Endothelial cell of umbilical vein (primary cell): ENCODE measurements at regions not wholly inside any gene's neighbourhood (a gene's known extent, or its start where the extent isn't known, plus 50 kb on each side); places are given as distances from the start of the nearest gene placed in this dataset.

Source experiments
- BruUV-seq: library from RNA; stranded (reverse); fragments of 400-500 nt; replicated peaks from 2 replicates; lab custom pipeline; 2021; lab: Mats Ljungman, UMichigan
- CTCF ChIA-PET: fragments of 300-600, 350-600 bp; sonication (Branson Sonifier 250); formaldehyde crosslinking; loops from one replicate; lab custom pipeline; 2021; ENCODE audit warnings: antibody characterized with exemption, inconsistent platforms; lab: Charles Lee
- POLR2A ChIA-PET: fragments of 300-600, 350-600 bp; sonication (Branson Sonifier 250); formaldehyde crosslinking; loops from one replicate; lab custom pipeline; 2021; ENCODE audit warnings: antibody characterized with exemption, inconsistent platforms; lab: Charles Lee
- DNase-seq: peaks from one replicate; pipeline ENCODE4 v3.0.0-alpha.2; 2011; ENCODE audit warnings: low read depth, low spot score
- FAIRE-seq: peaks from 2 replicates; lab custom pipeline; 2011; peaks lifted over from hg19 to GRCh38; lab: Jason Lieb, UNC
- H2AFZ ChIP-seq: 2 replicates; pipeline ENCODE4 v1.6.0; 2012; ENCODE audit warnings: low read depth, low read length, control low read depth, inconsistent platforms
- H3K27ac ChIP-seq: 2 replicates; pipeline ENCODE4 v1.5.1; 2011; ENCODE audit warnings: low read depth, mild to moderate bottlenecking, control low read depth, low read length, moderate library complexity; ENCODE audit not compliant: insufficient read depth
- H3K27me3 ChIP-seq, 2 experiments: 2 replicates each; pipeline versions ENCODE4 v1.6.0 to v1.6.1; 2011; ENCODE audit warnings: low read length in 2 of 2, mixed read lengths in 1 of 2; ENCODE audit not compliant: control insufficient read depth in 2 of 2, insufficient read depth in 2 of 2
- H3K36me3 ChIP-seq, 2 experiments: 2 replicates in 1 of 2; 3 replicates in 1 of 2; pipeline ENCODE4 v1.5.1; 2011; ENCODE audit warnings: low read length in 2 of 2, mild to moderate bottlenecking in 1 of 2, moderate library complexity in 1 of 2; ENCODE audit not compliant: control insufficient read depth in 2 of 2, insufficient read depth in 2 of 2; ENCODE audit errors: extremely low read depth in 1 of 2
- H3K4me1 ChIP-seq: 3 replicates; pipeline ENCODE4 v1.5.1; 2011; ENCODE audit warnings: mild to moderate bottlenecking, low read length; ENCODE audit not compliant: control insufficient read depth, insufficient read depth; ENCODE audit errors: extremely low read depth
- H3K4me2 ChIP-seq: 2 replicates; pipeline ENCODE4 v1.6.1; 2011; ENCODE audit warnings: low read length, control low read depth, mixed read lengths; ENCODE audit not compliant: insufficient read depth
- H3K4me3 ChIP-seq, 3 experiments: fragments of 200-600 bp in 1 of 3; sonication (generic), shearing (Covaris generic) in 1 of 3; replicated peaks in 1 of 3; 2 replicates each; pipeline ENCODE4 v1.5.1; 2011 to 2016; ENCODE audit warnings: control low read depth in 3 of 3, low read length in 3 of 3, mild to moderate bottlenecking in 2 of 3, inconsistent platforms in 1 of 3, low read depth in 1 of 3, moderate library complexity in 1 of 3; ENCODE audit not compliant: insufficient read depth in 1 of 3
- H3K79me2 ChIP-seq: 2 replicates; pipeline ENCODE4 v1.6.0; 2012; ENCODE audit warnings: low read length, inconsistent platforms; ENCODE audit not compliant: control insufficient read depth, insufficient read depth
- H3K9ac ChIP-seq: replicated peaks from 2 replicates; pipeline ENCODE3; 2011; ENCODE audit warnings: low read length, control low read depth; ENCODE audit not compliant: insufficient read depth; ENCODE audit errors: extremely low read depth
- H3K9me1 ChIP-seq: replicated peaks from 3 replicates; pipeline ENCODE4 v1.6.0; 2011; ENCODE audit warnings: mild to moderate bottlenecking, low read length; ENCODE audit not compliant: control insufficient read depth, insufficient read depth; ENCODE audit errors: extremely low read depth
- H3K9me3 ChIP-seq: replicated peaks from 2 replicates; pipeline ENCODE4 v1.5.1; 2012; ENCODE audit warnings: low read length, inconsistent platforms; ENCODE audit not compliant: control insufficient read depth, insufficient read depth
- H4K20me1 ChIP-seq: replicated peaks from 2 replicates; pipeline ENCODE3; 2011; ENCODE audit warnings: mild to moderate bottlenecking, low read length; ENCODE audit not compliant: control insufficient read depth, insufficient read depth; ENCODE audit errors: extremely low read depth
- EZH2 ChIP-seq: IDR thresholded peaks from 2 replicates; pipeline ENCODE4 v1.6.1; 2012; ENCODE audit warnings: borderline replicate concordance, low read depth, mild to moderate bottlenecking, moderate library complexity, low read length, inconsistent platforms; ENCODE audit not compliant: severe bottlenecking
- FOS ChIP-seq: IDR thresholded peaks from 2 replicates; pipeline ENCODE4 v1.6.1; 2011; ENCODE audit warnings: mild to moderate bottlenecking, low read length, moderate library complexity, borderline replicate concordance; ENCODE audit not compliant: insufficient read depth
- GATA2 ChIP-seq: IDR thresholded peaks from 2 replicates; pipeline ENCODE4 v1.7.0; 2011; ENCODE audit warnings: low read depth, mild to moderate bottlenecking, moderate library complexity, mixed read lengths, low read length; ENCODE audit not compliant: insufficient read length, insufficient read depth
- JUN ChIP-seq: IDR thresholded peaks from 2 replicates; pipeline ENCODE4 v1.6.1; 2011; ENCODE audit warnings: borderline replicate concordance, low read depth; ENCODE audit not compliant: insufficient read length, insufficient read depth
- MYC ChIP-seq: IDR thresholded peaks from one replicate; pipeline ENCODE4 v1.6.1; 2011; ENCODE audit warnings: mild to moderate bottlenecking, low read depth, low read length
- POLR2A ChIP-seq: IDR thresholded peaks from 2 replicates; pipeline ENCODE4 v1.6.1; 2012; ENCODE audit warnings: low read depth, mild to moderate bottlenecking, control low read depth, low read length
- POLR2AphosphoS5 ChIP-seq: IDR thresholded peaks from 2 replicates; pipeline ENCODE4 v1.6.1; 2012; ENCODE audit warnings: low read depth, mild to moderate bottlenecking, control low read depth, low read length, moderate library complexity; ENCODE audit not compliant: insufficient read depth
- dilution Hi-C: fragments of 300-500 bp; cut with MboI; formaldehyde crosslinking; loops from one replicate; pipeline ENCODE4 v1.15.0; 2019; ENCODE audit warnings: low sequenced_read_pairs; ENCODE audit not compliant: extremely low pct_ligation_motif_present
- intact Hi-C: fragments of 100-400 bp; cut with micrococcal nuclease; formaldehyde crosslinking; loops from one replicate; pipeline ENCODE4 v1.10.0; 2022
- TF ChIP-seq, protein P1 (sequence below), 2 donors: IDR thresholded peaks; 1 replicate in 1 of 2; 2 replicates in 1 of 2; pipeline ENCODE4 v1.5.1; 2011; ENCODE audit warnings: low read length in 2 of 2, mild to moderate bottlenecking in 2 of 2, moderate library complexity in 2 of 2, control low read depth in 1 of 2, inconsistent platforms in 1 of 2, low read depth in 1 of 2; ENCODE audit not compliant: insufficient read depth in 1 of 2; ENCODE audit errors: extremely low read depth in 1 of 2
- TF ChIP-seq, protein P2 (sequence below): IDR thresholded peaks from 2 replicates; pipeline ENCODE4 v1.6.1; 2011; ENCODE audit not compliant: insufficient read depth, insufficient read length

DNA sequence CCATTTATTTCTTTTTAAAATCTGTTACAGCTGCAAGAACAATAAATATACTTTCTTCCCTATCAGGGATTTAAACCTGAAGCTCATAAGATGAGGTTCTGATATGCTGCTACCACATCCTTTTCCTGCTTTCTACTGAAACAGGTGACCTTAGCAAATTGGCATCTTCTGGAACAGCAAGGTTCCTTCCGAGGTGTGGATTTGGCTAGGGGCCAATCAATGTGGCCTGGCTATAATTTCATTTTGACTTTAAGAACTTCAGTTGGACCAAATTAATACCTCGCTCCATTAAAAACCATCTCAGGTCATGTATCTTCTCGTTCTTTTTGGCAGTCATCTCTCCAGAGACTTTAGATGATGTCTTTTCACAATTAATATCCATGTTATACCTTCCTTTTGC lies 53.4 kb upstream of the C3orf80 start:
- intact Hi-C loops = no loop called here
- Histone ChIP-seq H3K27me3 (no peaks in the 10 kb centered on the region), H3K9me1 (no peaks in the 10 kb centered on the region), H3K9ac (no peak overlapping the region), H3K36me3 (no peaks in the 10 kb centered on the region), H3K4me1 (no peaks in the 10 kb centered on the region), H3K4me2 (no peak overlapping the region), H3K27ac (no peak overlapping the region), H2AFZ (no peak overlapping the region), H4K20me1 (no peaks in the 10 kb centered on the region), H3K9me3 (no peaks in the 10 kb centered on the region), H3K79me2 (no peaks in the 10 kb centered on the region), H3K4me3 (no peak overlapping the region)
- dilution Hi-C loops = no loop called here
- FAIRE-seq (no peak), DNase-seq (no peak)
- BruUV-seq = no TSS peak
- POLR2A ChIA-PET = no interaction called here
- no peak for TF ChIP-seq FOS
- CTCF ChIA-PET = interaction anchor here (1.9 kb wide), 1 partner anchor 9 kb away, joined by 12 read pairs; no protein-coding TSS in a partner anchor

DNA sequence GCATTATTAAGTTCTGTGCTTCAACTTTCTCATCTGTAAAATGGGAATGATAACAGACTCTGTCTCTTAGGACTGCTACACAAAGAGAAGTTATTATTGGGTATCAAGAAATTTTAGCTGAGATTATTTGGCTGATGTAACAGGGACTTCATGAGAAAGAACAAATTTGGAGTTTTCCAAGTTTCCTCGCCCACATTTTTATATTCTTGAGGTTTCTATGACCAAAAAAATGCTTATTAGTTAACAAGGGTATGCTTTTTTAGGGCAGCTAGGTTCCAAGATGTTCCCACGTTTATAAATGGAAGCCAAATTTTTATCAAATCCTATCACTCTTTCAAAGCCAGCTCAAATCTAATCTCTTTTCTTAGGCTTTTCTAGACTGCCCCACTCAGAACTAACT lies 50.6 kb upstream of the C3orf80 start:
- Histone ChIP-seq H3K9me3 (no peaks in the 10 kb centered on the region), H3K79me2 (no peaks in the 10 kb centered on the region), H3K9me1 (no peaks in the 10 kb centered on the region), H3K4me2 (no peak overlapping the region), H4K20me1 (no peaks in the 10 kb centered on the region), H3K4me1 (no peaks in the 10 kb centered on the region), H3K4me3 (no peak overlapping the region), H3K36me3 (no peaks in the 10 kb centered on the region), H2AFZ (no peak overlapping the region), H3K27me3 (no peaks in the 10 kb centered on the region), H3K27ac (no peak overlapping the region), H3K9ac (no peak overlapping the region)
- POLR2A ChIA-PET = no interaction called here
- dilution Hi-C loops = no loop called here
- no peak for DNase-seq
- TF ChIP-seq JUN (no peak), GATA2 (no peak), EZH2 (no peak), POLR2A (no peak), FOS (no peak), POLR2AphosphoS5 (no peak), MYC (no peak)
- TF ChIP-seq, protein P1, sequence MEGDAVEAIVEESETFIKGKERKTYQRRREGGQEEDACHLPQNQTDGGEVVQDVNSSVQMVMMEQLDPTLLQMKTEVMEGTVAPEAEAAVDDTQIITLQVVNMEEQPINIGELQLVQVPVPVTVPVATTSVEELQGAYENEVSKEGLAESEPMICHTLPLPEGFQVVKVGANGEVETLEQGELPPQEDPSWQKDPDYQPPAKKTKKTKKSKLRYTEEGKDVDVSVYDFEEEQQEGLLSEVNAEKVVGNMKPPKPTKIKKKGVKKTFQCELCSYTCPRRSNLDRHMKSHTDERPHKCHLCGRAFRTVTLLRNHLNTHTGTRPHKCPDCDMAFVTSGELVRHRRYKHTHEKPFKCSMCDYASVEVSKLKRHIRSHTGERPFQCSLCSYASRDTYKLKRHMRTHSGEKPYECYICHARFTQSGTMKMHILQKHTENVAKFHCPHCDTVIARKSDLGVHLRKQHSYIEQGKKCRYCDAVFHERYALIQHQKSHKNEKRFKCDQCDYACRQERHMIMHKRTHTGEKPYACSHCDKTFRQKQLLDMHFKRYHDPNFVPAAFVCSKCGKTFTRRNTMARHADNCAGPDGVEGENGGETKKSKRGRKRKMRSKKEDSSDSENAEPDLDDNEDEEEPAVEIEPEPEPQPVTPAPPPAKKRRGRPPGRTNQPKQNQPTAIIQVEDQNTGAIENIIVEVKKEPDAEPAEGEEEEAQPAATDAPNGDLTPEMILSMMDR (IDR thresholded peaks at IDR 0.05; ENCODE audit: extremely low read depth in 1 of 2, insufficient read depth in 1 of 2, low read depth in 1 of 2, low read length in 2 of 2) = no peak
- TF ChIP-seq, protein P2, sequence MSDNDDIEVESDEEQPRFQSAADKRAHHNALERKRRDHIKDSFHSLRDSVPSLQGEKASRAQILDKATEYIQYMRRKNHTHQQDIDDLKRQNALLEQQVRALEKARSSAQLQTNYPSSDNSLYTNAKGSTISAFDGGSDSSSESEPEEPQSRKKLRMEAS = no peak
- FAIRE-seq = no peak
- CTCF ChIA-PET = interaction anchor here (1.0 to 4.9 kb wide), 3 partner anchors 12 to 27 kb away, joined by 3 to 20 read pairs (median 3); no protein-coding TSS in a partner anchor
- BruUV-seq = no TSS peak
- intact Hi-C loops = no loop called here
